Posterior cingulate gyrus (tissue), 11 donors: ENCODE measurements at regions not wholly inside any gene's neighbourhood (a gene's known extent, or its start where the extent isn't known, plus 50 kb on each side); places are given as distances from the start of the nearest gene placed in this dataset.
"Not testable (repeated sequence)": the region's sequence is repeated elsewhere in the genome, so short reads cannot be mapped to it uniquely, and the experiment has no call there.

ENCODE experiments used
- DNase-seq, 10 donors: peaks; one replicate each; pipeline versions ENCODE4 v3.0.0 to v3.0.0-alpha.2; 2020 to 2021; ENCODE audit warnings: mixed read lengths in 3 of 10
- intact Hi-C: fragments of 100-400 bp; cut with DNase I; formaldehyde crosslinking; loops from one replicate; pipeline ENCODE4 v1.15.1; 2023

DNA sequence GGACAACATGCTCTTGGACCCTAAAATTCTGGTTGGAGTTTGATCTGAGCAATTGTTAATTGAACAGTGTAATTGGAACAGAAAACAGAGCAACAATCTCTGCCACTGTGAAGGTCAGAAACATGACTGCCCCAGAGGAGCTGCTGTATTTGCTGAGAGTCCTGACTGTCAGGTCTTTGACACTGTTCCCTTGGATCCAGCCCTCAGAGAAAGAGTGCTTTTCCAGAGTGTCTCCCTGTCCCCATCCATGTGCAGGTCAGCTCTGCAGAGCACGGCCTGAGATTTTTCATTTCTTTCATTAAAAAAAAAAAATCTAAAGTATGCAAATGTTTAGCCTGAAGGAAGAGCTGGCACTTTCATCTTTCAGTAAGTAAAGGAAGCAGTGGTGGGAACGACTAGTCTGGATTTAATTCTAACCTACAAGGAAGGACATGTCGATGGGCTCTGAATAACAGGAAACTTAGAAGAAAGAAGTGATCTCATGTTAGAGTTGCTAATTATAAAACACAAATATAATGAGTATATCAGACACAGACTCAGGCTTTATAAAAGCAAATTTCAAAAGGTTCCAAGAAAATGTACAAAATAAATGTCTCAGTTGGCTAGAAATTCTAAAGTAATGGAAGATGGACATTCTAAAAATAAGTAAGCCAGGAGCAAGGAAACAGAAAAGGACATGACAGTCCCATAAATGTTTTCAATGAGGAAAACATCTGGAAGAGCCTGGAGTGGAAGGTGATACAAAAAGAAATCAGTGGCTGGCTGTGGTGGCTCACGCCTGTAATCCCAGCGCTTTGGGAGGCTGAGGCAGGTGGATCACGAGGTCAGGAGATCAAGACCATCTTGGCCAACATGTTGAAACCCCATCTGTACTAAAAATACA is 876.5 kb downstream of the EPHA4 start:
- intact Hi-C loops = no loop called here

DNA sequence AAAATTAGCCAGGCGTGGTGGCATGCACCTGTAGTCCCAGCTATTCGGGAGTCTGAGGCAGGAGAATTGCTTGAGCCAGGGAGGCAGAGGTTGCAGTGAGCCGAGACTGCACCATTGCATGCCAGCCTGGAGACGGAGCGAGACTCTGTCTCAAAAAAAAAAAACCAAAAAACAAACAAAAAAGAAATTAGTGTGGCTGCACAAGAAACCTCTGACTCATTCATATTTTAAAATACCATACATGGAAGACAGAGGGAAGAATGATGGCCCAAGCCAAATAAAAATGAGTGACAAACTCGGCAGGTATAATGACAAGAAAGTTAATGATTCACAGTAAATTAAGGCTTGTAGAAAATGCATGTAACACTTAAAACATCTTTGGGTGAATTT is 875.8 kb downstream of the EPHA4 start:
- intact Hi-C loops = no loop called here
- no peak for DNase-seq

More for the DNA sequence above, 876.5 kb downstream of the EPHA4 start:
- DNase-seq = no peak

- intact Hi-C loops = no loop called here
These were observed 875.1 kb downstream of the EPHA4 start for GRCh38 chr2:220697011-220697410.

GRCh38 chr2:220701115-220701514 is 871.0 kb downstream of the EPHA4 start:
- DNase-seq = no peak
- intact Hi-C loops = no loop called here

More at GRCh38 chr2:220697011-220697410, 875.1 kb downstream of the EPHA4 start:
- no peak for DNase-seq

GRCh38 chr2:220703279-220703678 is 868.8 kb downstream of the EPHA4 start:
- no peak for DNase-seq
- intact Hi-C loops = no loop called here

- intact Hi-C loops = no loop called here
- no peak for DNase-seq
These were observed 868.0 kb downstream of the EPHA4 start for GRCh38 chr2:220704081-220704480.

DNA sequence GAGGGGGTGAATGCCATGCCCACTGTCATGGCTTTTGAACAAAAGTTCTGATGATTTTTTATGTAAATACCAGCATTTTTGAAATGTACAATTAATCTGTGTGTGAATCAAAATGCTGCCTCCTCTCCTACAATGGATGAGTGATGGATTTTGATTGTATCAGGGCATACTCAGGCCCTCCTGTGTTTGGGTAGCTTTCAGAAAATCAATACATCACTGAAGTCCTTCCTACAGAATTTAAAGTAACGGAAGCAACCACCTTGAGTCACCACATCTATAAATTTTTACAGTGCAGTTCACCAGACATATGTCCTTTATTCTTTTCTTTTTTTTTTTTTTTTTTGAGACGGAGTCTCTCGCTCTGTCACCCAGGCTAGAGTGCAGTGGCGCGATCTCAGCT is 867.3 kb downstream of the EPHA4 start:
- DNase-seq = no peak
- intact Hi-C loops = no loop called here

DNA sequence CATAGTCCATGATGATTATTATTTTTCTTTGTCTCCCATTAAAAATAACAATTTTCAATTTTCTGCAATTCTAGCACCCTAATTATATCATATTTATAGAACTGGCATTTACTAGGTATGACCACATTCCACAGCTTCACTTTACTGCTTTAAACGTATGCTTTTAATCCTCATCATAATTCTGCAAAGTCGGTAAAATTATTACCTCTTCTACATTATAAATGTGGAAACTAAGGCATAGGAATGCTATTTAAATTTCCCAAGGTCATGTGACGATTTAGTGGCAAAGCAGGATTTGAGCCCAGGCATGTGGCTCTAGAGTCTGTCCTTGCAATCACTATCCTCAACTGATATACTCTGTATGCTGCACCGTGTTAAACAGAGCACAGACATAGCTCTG is 866.4 kb downstream of the EPHA4 start:
- intact Hi-C loops = no loop called here
- no peak for DNase-seq

DNA sequence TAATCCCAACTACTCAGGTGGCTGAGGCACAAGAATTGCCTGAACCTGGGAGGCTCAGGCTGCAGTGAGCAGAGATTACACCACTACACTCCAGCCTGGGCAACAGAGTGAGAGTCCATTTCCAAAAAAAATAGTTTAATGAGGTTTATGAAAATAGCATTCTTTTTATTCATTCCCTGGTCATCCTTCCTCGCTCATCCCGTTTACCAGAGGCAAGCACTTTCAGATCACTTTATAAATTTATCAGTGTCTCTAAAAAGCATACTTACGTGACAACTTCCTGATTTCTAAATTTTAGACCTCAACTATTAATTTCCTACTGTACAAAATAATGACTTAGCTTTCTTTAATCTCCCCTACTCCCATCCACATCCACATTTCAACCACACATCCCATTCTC is 864.8 kb downstream of the EPHA4 start:
- intact Hi-C loops = no loop called here
- DNase-seq = no peak

GRCh38 chr2:220708366-220708765 is 863.7 kb downstream of the EPHA4 start:
- intact Hi-C loops = no loop called here
- peak in 5 of 10 donors; percentile 11 to 72 (median 17) for DNase-seq

- no peak for DNase-seq
- intact Hi-C loops = no loop called here
These were observed 854.8 kb downstream of the EPHA4 start for GRCh38 chr2:220717283-220717682.

DNA sequence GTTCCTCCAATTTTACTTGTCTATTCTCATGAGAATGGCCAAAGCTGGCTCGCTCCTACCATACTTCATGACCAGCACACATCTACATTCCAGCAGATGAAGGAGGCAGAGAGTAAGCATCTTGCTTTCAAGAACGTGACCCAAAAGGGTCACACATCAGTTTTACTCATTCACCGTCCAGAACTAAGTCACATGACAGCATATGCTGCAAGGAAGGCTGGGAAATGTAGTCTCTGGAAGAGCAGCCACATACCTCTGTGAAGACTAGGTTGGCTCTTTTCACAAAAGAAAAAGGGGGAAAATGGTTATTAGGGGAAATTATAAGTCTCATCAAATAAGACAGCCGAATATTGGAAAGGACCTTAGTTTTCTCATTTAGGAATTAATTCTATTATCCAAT is 835.3 kb downstream of the EPHA4 start:
- intact Hi-C loops = no loop called here
- no peak for DNase-seq

GRCh38 chr2:220743203-220743602 is 828.9 kb downstream of the EPHA4 start:
- intact Hi-C loops = no loop called here
- no peak for DNase-seq

DNA sequence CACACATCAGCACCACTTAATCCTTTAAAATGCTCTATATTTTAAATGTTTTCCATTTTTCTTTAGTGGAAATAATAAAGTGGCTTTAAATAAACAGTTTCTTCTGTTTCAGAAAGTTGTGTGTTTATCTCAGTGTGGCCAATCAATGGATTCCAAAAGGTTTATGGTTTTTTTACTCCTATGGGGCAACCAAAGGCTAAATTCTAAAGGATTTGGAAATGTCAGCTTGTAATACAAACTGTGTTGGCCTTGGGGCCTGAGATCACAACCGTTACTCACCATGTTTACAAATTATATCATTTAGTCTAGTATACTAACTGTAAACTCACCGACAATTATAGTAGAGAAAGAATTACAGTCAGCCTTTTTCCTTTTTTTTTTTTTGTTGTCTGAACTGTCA is 827.2 kb downstream of the EPHA4 start:
- intact Hi-C loops = no loop called here
- DNase-seq = no peak

GRCh38 chr2:220745682-220746081 is 826.4 kb downstream of the EPHA4 start:
- intact Hi-C loops = no loop called here
- DNase-seq = no peak

DNA sequence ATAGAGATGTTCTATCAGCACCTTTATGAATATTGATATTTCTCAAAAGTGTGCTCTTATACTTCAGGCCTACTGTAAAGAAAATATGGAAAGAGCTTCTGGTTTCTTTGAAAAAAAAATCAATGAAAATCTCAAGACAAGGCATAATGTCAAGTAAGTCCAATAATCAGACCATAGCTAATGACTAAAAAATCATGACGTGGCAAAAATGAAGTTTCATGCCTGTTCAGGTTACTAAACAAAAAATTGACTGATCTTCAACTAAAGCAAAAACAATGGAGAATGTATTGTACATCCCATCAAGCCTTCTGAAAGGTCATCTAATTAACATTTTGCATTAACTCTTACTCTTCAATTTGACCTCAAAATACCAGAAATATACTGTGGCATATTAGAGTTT is 824.4 kb downstream of the EPHA4 start:
- intact Hi-C loops = no loop called here
- no peak for DNase-seq

GRCh38 chr2:220748875-220749479 is 823.1 kb downstream of the EPHA4 start:
- peak in 2 of 10 donors; percentile 56 to 66 for DNase-seq
- intact Hi-C loops = no loop called here

GRCh38 chr2:220753486-220753885 is 818.6 kb downstream of the EPHA4 start:
- intact Hi-C loops = no loop called here
- no peak for DNase-seq

DNA sequence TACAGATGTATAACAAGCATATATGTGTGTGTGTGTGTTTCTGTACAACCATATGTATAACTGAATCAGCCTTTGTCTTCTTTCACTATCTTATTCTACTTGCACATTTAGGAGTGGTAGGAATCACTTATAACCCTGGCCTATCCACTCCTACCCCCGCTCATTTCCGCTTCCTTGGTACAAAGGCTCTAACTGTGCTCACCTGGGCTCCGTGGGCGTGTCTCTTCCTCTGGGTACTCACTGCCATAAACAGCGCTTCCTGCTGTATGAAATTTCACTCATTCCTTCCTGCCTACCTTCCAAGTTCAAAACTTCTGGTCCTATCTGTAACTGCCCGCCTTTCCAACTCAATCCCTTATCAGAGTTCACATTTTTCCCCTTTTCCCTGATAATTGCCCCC is 815.5 kb downstream of the EPHA4 start:
- intact Hi-C loops = no loop called here
- DNase-seq = no peak

DNA sequence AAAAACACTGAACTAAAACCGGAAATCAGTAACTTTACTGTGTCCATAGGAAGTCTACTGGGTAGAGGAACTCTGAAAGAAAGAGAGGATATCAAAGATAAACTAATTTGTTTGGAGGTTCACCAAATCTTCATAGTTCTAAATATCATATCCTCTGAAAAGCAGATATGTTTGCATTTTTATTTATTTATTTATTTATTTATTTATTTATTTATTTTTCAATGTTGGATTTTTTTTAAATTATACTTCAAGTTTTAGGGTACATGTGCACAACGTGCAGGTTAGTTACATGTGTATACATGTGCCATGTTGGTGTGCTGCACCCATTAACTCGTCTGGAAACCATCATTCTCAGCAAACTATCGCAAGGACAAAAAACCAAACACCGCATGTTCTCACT is 813.7 kb downstream of the EPHA4 start:
- DNase-seq, intact Hi-C loops: not testable (repeated sequence)

DNA sequence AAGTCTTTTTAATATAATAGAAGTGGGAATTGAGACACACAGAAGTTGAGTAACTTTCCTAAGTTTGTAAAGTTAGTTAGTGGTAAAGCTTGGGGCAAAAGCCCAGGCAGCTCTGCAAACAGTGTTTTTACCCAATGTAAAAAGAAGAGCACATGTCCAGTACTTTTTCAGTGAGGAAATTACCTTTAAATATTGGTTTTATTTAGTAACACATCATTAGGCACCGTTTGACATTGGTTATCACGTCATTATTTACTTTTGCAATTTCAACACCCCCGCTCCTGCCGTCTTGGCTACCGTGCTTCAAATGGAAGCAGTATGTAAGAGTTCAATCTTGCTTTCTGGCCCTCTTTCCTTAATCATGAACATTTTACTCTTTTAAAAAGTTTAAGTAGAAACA is 807.9 kb downstream of the EPHA4 start:
- DNase-seq = no peak

DNA sequence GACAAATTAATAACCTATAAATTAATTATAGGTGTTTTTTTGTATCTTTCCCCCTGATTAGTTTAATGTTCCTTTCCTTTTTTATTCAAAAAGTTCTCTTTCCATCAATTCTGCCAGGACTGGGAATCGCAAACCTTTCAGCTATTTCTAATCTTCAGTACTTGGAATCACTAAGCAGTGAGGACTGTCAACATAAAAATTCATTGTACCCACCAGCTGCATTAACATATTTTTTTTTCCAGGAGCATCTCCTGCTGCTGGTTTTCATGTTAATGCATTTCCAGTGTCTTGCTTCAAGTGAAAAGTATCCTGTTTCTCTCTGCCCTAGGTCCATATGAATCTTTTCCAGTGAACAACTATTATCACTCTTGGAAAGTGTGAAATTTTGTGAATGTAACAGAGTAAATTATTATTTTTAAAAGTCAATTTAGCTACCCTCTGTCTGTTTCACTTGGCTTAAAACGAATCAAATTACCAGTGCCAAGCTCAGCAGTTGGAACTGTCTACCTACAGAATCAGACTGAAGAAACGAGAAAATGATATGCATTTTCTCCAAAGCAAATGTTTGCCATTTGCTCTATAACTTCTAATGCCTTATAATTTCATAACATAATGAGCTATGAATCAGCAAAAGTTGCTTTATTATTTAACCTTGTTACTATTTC is 804.4 kb downstream of the EPHA4 start:
- intact Hi-C loops = no loop called here
- DNase-seq = no peak

More for the DNA sequence above, 807.9 kb downstream of the EPHA4 start:
- intact Hi-C loops = no loop called here
